Nephron (organoid): ENCODE measurements at regions not wholly inside any gene's neighbourhood (a gene's known extent, or its start where the extent isn't known, plus 50 kb on each side); places are given as distances from the start of the nearest gene placed in this dataset.

Source experiments
- H3K27ac Mint-ChIP-seq, 3 experiments: 2 replicates each; pipeline ENCODE4 v1.8.0; 2020; ENCODE audit warnings: mixed read lengths in 3 of 3, mild to moderate bottlenecking in 2 of 3, moderate library complexity in 1 of 3
- H3K27me3 Mint-ChIP-seq: 2 replicates; pipeline ENCODE4 v1.8.0; 2021; ENCODE audit warnings: low read depth, mild to moderate bottlenecking, moderate library complexity, mixed read lengths
- H3K36me3 Mint-ChIP-seq: 2 replicates; pipeline ENCODE4 v1.8.0; 2020; ENCODE audit warnings: low read depth, mixed read lengths
- H3K4me1 Mint-ChIP-seq: 2 replicates; pipeline ENCODE4 v1.8.0; 2020; ENCODE audit warnings: mixed read lengths
- H3K4me3 Mint-ChIP-seq, 3 experiments: 2 replicates each; pipeline ENCODE4 v1.8.0; 2020; ENCODE audit warnings: mild to moderate bottlenecking in 3 of 3, mixed read lengths in 3 of 3, moderate library complexity in 2 of 3
- H3K9me3 Mint-ChIP-seq: 2 replicates; pipeline ENCODE4 v1.8.0; 2020; ENCODE audit warnings: mixed read lengths
- TF ChIP-seq, protein P1 (sequence below), 3 experiments: fragments of 200-600 bp; sonication (generic); IDR thresholded peaks; one replicate each; pipeline ENCODE4 v1.5.0; 2021; ENCODE audit warnings: antibody characterized with exemption in 3 of 3; ENCODE audit not compliant: unreplicated experiment in 3 of 3

DNA sequence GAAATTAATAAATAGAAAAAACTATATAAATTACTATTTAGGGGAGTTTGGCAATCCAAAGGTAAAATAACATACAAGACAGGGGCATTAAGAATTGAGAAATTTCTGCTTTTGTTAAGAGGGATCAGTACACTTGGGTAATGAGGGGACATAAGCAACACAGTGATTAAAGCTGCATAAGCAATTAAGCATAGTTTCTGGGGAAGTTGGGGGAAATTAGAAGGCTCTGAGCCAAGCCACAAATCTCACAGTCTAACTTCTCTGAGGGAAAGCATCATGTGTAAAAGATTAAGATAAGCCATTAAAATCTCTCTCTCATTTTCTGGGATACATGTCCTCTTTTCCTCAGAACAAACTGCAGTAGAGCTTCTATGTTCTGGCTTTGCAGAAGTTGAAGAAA, 533.9 kb upstream of the LRFN5 start:
- H3K9me3 Mint-ChIP-seq: no peaks in the 10 kb centered on the region
- no peaks in the 10 kb centered on the region for H3K4me1 Mint-ChIP-seq
- TF ChIP-seq, protein P1, sequence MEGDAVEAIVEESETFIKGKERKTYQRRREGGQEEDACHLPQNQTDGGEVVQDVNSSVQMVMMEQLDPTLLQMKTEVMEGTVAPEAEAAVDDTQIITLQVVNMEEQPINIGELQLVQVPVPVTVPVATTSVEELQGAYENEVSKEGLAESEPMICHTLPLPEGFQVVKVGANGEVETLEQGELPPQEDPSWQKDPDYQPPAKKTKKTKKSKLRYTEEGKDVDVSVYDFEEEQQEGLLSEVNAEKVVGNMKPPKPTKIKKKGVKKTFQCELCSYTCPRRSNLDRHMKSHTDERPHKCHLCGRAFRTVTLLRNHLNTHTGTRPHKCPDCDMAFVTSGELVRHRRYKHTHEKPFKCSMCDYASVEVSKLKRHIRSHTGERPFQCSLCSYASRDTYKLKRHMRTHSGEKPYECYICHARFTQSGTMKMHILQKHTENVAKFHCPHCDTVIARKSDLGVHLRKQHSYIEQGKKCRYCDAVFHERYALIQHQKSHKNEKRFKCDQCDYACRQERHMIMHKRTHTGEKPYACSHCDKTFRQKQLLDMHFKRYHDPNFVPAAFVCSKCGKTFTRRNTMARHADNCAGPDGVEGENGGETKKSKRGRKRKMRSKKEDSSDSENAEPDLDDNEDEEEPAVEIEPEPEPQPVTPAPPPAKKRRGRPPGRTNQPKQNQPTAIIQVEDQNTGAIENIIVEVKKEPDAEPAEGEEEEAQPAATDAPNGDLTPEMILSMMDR (IDR thresholded peaks at IDR 0.05; ENCODE audit: unreplicated experiment in 3 of 3): no peak
- no peaks in the 10 kb centered on the region for H3K36me3 Mint-ChIP-seq
- no peaks in the 10 kb centered on the region for H3K27me3 Mint-ChIP-seq
- H3K27ac Mint-ChIP-seq: no peak overlapping the region
- no peak overlapping the region for H3K4me3 Mint-ChIP-seq

DNA sequence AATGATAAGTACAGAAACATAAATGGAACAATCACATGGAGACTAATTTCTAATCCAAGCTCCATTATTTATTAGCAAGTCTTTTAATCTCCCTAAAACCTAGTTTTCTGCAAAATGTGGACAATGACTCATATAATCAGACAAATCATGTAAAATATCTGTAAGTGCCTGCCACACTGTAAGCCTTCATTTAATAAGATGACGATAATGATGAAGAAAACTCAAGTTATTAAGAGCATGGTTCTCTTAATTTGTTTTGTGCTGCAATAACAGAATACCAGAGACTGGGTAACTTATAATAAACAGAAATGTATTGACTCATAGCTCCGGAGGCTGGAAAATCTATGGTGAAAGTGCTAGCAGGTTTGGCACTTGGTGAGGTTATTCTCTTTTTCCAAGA, 535.3 kb upstream of the LRFN5 start:
- H3K4me1 Mint-ChIP-seq: no peaks in the 10 kb centered on the region
- no peaks in the 10 kb centered on the region for H3K9me3 Mint-ChIP-seq
- TF ChIP-seq, protein P1 (IDR thresholded peaks at IDR 0.05; ENCODE audit: unreplicated experiment in 3 of 3): no peak
- H3K27ac Mint-ChIP-seq: no peak overlapping the region
- H3K4me3 Mint-ChIP-seq: no peak overlapping the region
- no peaks in the 10 kb centered on the region for H3K27me3 Mint-ChIP-seq
- no peaks in the 10 kb centered on the region for H3K36me3 Mint-ChIP-seq

DNA sequence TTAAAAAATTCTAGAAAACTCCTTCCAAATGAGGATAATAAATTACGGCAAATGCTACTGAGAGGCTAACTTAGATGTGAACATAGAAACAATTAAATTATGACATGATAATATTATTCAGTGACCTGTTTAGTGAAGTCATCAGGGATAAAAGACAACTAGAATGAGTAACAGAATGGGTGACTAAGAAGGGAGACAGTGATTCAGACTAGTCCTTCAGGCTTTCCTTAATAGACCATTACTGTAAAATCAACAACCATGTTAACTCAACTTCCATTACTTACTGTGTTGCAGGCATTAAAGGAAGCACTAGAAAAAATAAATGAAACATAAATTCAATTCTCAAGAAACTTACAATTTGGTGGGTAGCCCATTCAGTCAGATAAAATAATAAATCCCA, 543.9 kb upstream of the LRFN5 start:
- Mint-ChIP-seq H3K27me3 (no peaks in the 10 kb centered on the region), H3K4me1 (no peaks in the 10 kb centered on the region), H3K9me3 (no peaks in the 10 kb centered on the region), H3K36me3 (no peaks in the 10 kb centered on the region), H3K4me3 (no peak overlapping the region), H3K27ac (peak overlapping the region in 1 of 3 experiments; percentile 1)
- TF ChIP-seq, protein P1 (IDR thresholded peaks at IDR 0.05; ENCODE audit: unreplicated experiment in 3 of 3): no peak

DNA sequence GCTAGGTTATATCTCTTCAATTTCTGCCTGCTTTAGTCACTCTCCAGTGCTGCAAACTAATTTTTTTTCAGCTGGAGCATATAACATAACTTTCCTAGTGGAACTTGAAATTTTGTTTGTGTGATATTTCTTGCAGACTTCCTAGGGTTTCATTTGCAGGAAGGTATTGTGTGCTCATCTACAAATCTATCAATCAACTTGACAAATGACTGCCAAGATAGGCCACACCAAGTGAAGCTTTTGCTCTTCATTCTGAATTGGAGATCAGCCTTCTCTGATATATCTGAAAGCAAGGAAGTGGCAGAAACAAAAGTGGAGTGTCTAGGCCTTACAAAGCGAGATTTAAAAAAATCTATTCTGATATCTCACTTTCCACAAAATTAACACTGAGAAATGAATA, 551.1 kb upstream of the LRFN5 start:
- Mint-ChIP-seq H3K27ac (no peak overlapping the region), H3K9me3 (no peaks in the 10 kb centered on the region), H3K36me3 (no peaks in the 10 kb centered on the region), H3K4me3 (no peak overlapping the region), H3K27me3 (no peaks in the 10 kb centered on the region), H3K4me1 (no peaks in the 10 kb centered on the region)
- TF ChIP-seq, protein P1 (IDR thresholded peaks at IDR 0.05; ENCODE audit: unreplicated experiment in 3 of 3): no peak

DNA sequence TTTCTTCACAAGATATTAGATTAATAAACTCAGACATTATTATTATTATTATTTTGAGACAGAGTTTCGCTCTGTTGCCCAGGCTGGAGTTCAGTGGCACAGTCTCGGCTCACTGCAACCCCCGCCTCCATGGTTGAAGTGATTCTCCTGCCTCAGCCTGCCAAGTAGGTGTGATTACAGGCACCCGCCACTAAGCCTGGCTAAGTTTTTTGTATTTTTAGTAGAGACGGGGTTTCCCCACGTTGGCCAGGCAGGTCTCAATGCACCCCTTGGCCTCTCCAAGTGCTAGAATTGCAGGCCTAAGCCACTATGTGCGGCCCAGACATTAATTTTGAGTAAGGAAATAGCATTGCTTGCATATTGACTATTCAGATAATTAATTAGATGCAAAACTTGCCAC, 554.9 kb upstream of the LRFN5 start:
- TF ChIP-seq, protein P1 (IDR thresholded peaks at IDR 0.05; ENCODE audit: unreplicated experiment in 3 of 3): no peak
- Mint-ChIP-seq H3K36me3 (no peaks in the 10 kb centered on the region), H3K27me3 (no peaks in the 10 kb centered on the region), H3K27ac (no peak overlapping the region), H3K9me3 (no peaks in the 10 kb centered on the region), H3K4me3 (no peak overlapping the region), H3K4me1 (no peaks in the 10 kb centered on the region)

DNA sequence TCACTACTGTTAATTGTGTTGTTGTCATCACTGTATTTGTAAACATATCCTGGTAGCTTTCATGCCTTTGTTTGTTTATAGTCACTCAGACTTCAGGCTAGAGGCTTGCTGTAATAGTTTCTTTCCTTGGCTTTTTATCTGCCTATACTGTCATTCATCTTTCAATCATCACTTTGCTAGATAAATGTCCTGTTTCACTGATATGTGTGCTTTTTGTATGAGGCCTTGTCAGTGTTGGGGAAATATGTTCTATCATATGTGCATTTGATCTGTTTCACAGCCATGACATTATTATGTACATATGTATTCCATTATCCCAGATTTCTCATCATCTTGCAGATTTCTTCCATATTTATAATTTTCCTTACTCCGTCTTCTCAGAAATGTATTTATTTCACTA, 558.9 kb upstream of the LRFN5 start:
- TF ChIP-seq, protein P1 (IDR thresholded peaks at IDR 0.05; ENCODE audit: unreplicated experiment in 3 of 3): no peak
- no peaks in the 10 kb centered on the region for H3K36me3 Mint-ChIP-seq
- no peak overlapping the region for H3K27ac Mint-ChIP-seq
- H3K4me3 Mint-ChIP-seq: no peak overlapping the region
- no peaks in the 10 kb centered on the region for H3K4me1 Mint-ChIP-seq
- no peaks in the 10 kb centered on the region for H3K27me3 Mint-ChIP-seq
- no peaks in the 10 kb centered on the region for H3K9me3 Mint-ChIP-seq
